ENCODE measurements at regions not wholly inside any gene's neighbourhood (a gene's known extent, or its start where the extent isn't known, plus 50 kb on each side); places are given as distances from the start of the nearest gene placed in this dataset.

- H3K9ac ChIP-seq: no peak overlapping the region
- ChIA-PET CTCF (no interaction called here), POLR2A (no interaction called here)
Measured at GRCh38 chr13:60974296-60974695, 441.4 kb downstream of the PCDH20 start.

GRCh38 chr13:60973529-60973928 is 442.1 kb downstream of the PCDH20 start:
- Histone ChIP-seq H3K9ac (no peak overlapping the region), H3K9me3 (no peaks in the 10 kb centered on the region; the same call in 1 of the 2 replicates), H3K4me2 (no peak overlapping the region), H4K20me1 (ENCODE audit: insufficient read depth) (no peaks in the 10 kb centered on the region), H3K79me2 (ENCODE audit: insufficient read depth) (no peaks in the 10 kb centered on the region), H3K27me3 (ENCODE audit: insufficient read depth) (no peaks in the 10 kb centered on the region), H3K27ac (ENCODE audit: low read depth in 2 of 2, low read length in 1 of 2) (no peak overlapping the region), H3K4me1 (ENCODE audit: control insufficient read depth in 1 of 2, insufficient read depth in 2 of 2, low read depth in 1 of 2, low read length in 1 of 2) (no peaks in the 10 kb centered on the region), H3K36me3 (replicated peaks in 1 of 2; ENCODE audit: control insufficient read depth in 1 of 2, insufficient read depth in 2 of 2, low read length in 1 of 2) (no peaks in the 10 kb centered on the region), H2AFZ (ENCODE audit: low read depth) (no peak overlapping the region), H3K9me2 (no peaks in the 10 kb centered on the region), H3F3A (replicated peaks; ENCODE audit: insufficient read depth) (peaks cover 3% of the 10 kb centered on the region), H3K4me3 (ENCODE audit: low read depth in 2 of 2, low read length in 1 of 2) (no peak overlapping the region)
- CTCF ChIA-PET: no interaction called here
- DNase-seq: no peak
- TF ChIP-seq JUND (IDR thresholded peaks at IDR 0.05) (no peak), FOXM1 (IDR thresholded peaks at IDR 0.05; ENCODE audit: low read depth) (no peak), MXI1 (IDR thresholded peaks at IDR 0.05; ENCODE audit: low read depth, low read length) (no peak), ELF1 (IDR thresholded peaks at IDR 0.05) (no peak), FOXJ3 (CRISPR knock-in tag; IDR thresholded peaks at IDR 0.05) (no peak), POLR2AphosphoS5 (IDR thresholded peaks at IDR 0.05; ENCODE audit: low read depth, low read length) (no peak), GABPA (IDR thresholded peaks at IDR 0.05; ENCODE audit: low read depth) (no peak), FOSL2 (IDR thresholded peaks at IDR 0.05; ENCODE audit: borderline replicate concordance, low read depth) (no peak), GATA2 (CRISPR knock-in tag; IDR thresholded peaks at IDR 0.05) (no peak), SMC3 (IDR thresholded peaks at IDR 0.05; ENCODE audit: low read depth, low read length) (no peak), RCOR1 (IDR thresholded peaks at IDR 0.05; ENCODE audit: low read length) (no peak), EZH2phosphoT487 (IDR thresholded peaks at IDR 0.05; ENCODE audit: borderline replicate concordance, low read depth) (no peak), TAF1 (IDR thresholded peaks at IDR 0.05; ENCODE audit: borderline replicate concordance, low read depth, low read length) (no peak), RXRA (IDR thresholded peaks at IDR 0.05; ENCODE audit: borderline replicate concordance, low read depth) (no peak), TCF12 (IDR thresholded peaks at IDR 0.05) (no peak), TEAD4 (IDR thresholded peaks at IDR 0.05; ENCODE audit: borderline replicate concordance, insufficient read depth) (no peak), CHD2 (IDR thresholded peaks at IDR 0.05; ENCODE audit: low read length, partially characterized antibody) (no peak)
- TF ChIP-seq, protein P1, sequence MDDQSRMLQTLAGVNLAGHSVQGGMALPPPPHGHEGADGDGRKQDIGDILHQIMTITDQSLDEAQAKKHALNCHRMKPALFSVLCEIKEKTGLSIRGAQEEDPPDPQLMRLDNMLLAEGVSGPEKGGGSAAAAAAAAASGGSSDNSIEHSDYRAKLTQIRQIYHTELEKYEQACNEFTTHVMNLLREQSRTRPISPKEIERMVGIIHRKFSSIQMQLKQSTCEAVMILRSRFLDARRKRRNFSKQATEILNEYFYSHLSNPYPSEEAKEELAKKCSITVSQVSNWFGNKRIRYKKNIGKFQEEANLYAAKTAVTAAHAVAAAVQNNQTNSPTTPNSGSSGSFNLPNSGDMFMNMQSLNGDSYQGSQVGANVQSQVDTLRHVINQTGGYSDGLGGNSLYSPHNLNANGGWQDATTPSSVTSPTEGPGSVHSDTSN (IDR thresholded peaks at IDR 0.05): no peak
- TF ChIP-seq, protein P2, sequence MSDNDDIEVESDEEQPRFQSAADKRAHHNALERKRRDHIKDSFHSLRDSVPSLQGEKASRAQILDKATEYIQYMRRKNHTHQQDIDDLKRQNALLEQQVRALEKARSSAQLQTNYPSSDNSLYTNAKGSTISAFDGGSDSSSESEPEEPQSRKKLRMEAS (IDR thresholded peaks at IDR 0.05; ENCODE audit: low read depth): no peak
- WGBS (ENCODE audit: low lambda C conversion rate): 22% methylated on average over 6 of the region's 6 CpGs
- POLR2A ChIA-PET: no interaction called here

More at GRCh38 chr13:60974296-60974695, 441.4 kb downstream of the PCDH20 start:
- Histone ChIP-seq H3K4me1 (ENCODE audit: control insufficient read depth in 1 of 2, insufficient read depth in 2 of 2, low read depth in 1 of 2, low read length in 1 of 2) (no peaks in the 10 kb centered on the region), H3K27me3 (ENCODE audit: insufficient read depth) (no peaks in the 10 kb centered on the region), H3K4me3 (ENCODE audit: low read depth in 2 of 2, low read length in 1 of 2) (no peak overlapping the region), H4K20me1 (ENCODE audit: insufficient read depth) (no peaks in the 10 kb centered on the region), H3K36me3 (replicated peaks in 1 of 2; ENCODE audit: control insufficient read depth in 1 of 2, insufficient read depth in 2 of 2, low read length in 1 of 2) (no peaks in the 10 kb centered on the region), H3K27ac (ENCODE audit: low read depth in 2 of 2, low read length in 1 of 2) (no peak overlapping the region), H3K9me3 (no peaks in the 10 kb centered on the region), H2AFZ (ENCODE audit: low read depth) (no peak overlapping the region), H3K79me2 (ENCODE audit: insufficient read depth) (no peaks in the 10 kb centered on the region), H3K4me2 (no peak overlapping the region), H3F3A (replicated peaks; ENCODE audit: insufficient read depth) (peaks cover 3% of the 10 kb centered on the region), H3K9me2 (no peaks in the 10 kb centered on the region)
- no peak for DNase-seq
- TF ChIP-seq JUND (IDR thresholded peaks at IDR 0.05) (no peak), SIN3A (IDR thresholded peaks at IDR 0.05; ENCODE audit: borderline replicate concordance, low read depth, low read length) (no peak), EP300 (IDR thresholded peaks at IDR 0.05; ENCODE audit: borderline replicate concordance in 1 of 2, low read depth in 1 of 2, low read length in 1 of 2) (no peak), EZH2phosphoT487 (IDR thresholded peaks at IDR 0.05; ENCODE audit: borderline replicate concordance, low read depth) (no peak), FOXM1 (IDR thresholded peaks at IDR 0.05; ENCODE audit: low read depth) (no peak), POLR2AphosphoS5 (IDR thresholded peaks at IDR 0.05; ENCODE audit: low read depth, low read length) (no peak), MXI1 (IDR thresholded peaks at IDR 0.05; ENCODE audit: low read depth, low read length) (no peak), TCF12 (IDR thresholded peaks at IDR 0.05) (no peak), GABPA (IDR thresholded peaks at IDR 0.05; ENCODE audit: low read depth) (no peak), RCOR1 (IDR thresholded peaks at IDR 0.05; ENCODE audit: low read length) (no peak), NFIC (IDR thresholded peaks at IDR 0.05; ENCODE audit: borderline replicate concordance) (no peak), FOXJ3 (CRISPR knock-in tag; IDR thresholded peaks at IDR 0.05) (no peak), ELF1 (IDR thresholded peaks at IDR 0.05) (no peak), SMC3 (IDR thresholded peaks at IDR 0.05; ENCODE audit: low read depth, low read length) (no peak), MEF2A (IDR thresholded peaks at IDR 0.05; ENCODE audit: borderline replicate concordance, low read depth) (no peak)
- TF ChIP-seq, protein P3, sequence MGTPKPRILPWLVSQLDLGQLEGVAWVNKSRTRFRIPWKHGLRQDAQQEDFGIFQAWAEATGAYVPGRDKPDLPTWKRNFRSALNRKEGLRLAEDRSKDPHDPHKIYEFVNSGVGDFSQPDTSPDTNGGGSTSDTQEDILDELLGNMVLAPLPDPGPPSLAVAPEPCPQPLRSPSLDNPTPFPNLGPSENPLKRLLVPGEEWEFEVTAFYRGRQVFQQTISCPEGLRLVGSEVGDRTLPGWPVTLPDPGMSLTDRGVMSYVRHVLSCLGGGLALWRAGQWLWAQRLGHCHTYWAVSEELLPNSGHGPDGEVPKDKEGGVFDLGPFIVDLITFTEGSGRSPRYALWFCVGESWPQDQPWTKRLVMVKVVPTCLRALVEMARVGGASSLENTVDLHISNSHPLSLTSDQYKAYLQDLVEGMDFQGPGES (IDR thresholded peaks at IDR 0.05; ENCODE audit: low read depth, low read length): no peak
- TF ChIP-seq, protein P4, sequence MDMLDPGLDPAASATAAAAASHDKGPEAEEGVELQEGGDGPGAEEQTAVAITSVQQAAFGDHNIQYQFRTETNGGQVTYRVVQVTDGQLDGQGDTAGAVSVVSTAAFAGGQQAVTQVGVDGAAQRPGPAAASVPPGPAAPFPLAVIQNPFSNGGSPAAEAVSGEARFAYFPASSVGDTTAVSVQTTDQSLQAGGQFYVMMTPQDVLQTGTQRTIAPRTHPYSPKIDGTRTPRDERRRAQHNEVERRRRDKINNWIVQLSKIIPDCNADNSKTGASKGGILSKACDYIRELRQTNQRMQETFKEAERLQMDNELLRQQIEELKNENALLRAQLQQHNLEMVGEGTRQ (IDR thresholded peaks at IDR 0.05; ENCODE audit: borderline replicate concordance, low read depth, low read length): no peak
- WGBS (ENCODE audit: low lambda C conversion rate): 6% methylated on average over 1 of the region's 1 CpG

Measured in SK-N-SH (cell line).